ENCODE measurements at regions not wholly inside any gene's neighbourhood (a gene's known extent, or its start where the extent isn't known, plus 50 kb on each side); places are given as distances from the start of the nearest gene placed in this dataset.

DNA sequence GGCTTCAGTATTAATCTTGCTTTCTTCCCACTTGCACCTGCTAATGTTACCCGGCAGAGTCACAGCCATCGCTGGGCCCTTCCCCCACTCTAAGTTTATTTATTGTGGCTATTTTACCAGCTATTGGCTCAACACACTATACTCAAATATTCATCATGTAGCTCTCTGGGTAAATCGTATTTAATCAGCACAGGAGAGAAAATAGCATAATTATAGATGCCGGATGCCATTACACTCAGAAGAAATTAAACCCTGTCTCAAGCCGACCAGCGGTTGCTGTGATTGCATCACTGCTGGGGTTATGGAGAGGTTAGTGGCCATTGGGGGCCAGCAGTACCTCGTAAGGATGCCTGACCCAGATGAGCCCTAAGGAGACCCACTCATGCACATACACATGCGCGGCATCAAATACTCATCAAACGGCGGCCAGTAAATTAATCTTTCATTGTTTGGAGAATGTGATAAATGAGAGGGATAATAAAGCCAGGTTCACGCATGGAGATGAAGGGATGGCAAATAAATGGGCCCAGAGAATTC, 269.5 kb upstream of the ZFHX3 start:
- no peaks in the 10 kb centered on the region for H3K9me3 ChIP-seq
- no peaks in the 10 kb centered on the region for H3K4me1 ChIP-seq
- no peaks in the 10 kb centered on the region for H3K27me3 ChIP-seq
- H3K27ac ChIP-seq: no peak overlapping the region
- TF ChIP-seq, protein P1, sequence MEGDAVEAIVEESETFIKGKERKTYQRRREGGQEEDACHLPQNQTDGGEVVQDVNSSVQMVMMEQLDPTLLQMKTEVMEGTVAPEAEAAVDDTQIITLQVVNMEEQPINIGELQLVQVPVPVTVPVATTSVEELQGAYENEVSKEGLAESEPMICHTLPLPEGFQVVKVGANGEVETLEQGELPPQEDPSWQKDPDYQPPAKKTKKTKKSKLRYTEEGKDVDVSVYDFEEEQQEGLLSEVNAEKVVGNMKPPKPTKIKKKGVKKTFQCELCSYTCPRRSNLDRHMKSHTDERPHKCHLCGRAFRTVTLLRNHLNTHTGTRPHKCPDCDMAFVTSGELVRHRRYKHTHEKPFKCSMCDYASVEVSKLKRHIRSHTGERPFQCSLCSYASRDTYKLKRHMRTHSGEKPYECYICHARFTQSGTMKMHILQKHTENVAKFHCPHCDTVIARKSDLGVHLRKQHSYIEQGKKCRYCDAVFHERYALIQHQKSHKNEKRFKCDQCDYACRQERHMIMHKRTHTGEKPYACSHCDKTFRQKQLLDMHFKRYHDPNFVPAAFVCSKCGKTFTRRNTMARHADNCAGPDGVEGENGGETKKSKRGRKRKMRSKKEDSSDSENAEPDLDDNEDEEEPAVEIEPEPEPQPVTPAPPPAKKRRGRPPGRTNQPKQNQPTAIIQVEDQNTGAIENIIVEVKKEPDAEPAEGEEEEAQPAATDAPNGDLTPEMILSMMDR (IDR thresholded peaks at IDR 0.05): no peak
- no peak for DNase-seq (ENCODE audit: low spot score)
- no peak overlapping the region for H3K4me3 ChIP-seq
- H3K36me3 ChIP-seq: no peaks in the 10 kb centered on the region

DNA sequence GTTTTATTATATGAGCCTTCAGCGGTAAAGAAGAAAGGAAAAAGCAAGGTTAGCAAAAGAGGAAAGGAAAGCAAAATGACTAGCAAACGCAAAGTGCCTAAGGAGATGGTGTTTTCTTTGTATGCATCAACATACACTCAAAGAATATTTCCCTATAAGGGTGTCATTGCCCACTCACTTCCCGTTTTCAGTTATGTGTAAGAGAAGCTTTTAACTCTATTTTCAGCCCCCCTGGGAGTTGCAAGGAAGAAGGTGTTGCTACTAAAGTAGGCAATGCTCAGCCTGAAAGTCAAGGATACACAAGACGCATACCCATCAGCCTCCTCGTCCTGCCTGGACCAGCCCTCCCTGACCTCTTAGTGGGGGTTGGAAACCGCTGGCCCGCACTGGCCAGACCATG, 267.7 kb upstream of the ZFHX3 start:
- Histone ChIP-seq H3K4me3 (no peak overlapping the region), H3K4me1 (no peaks in the 10 kb centered on the region), H3K36me3 (no peaks in the 10 kb centered on the region), H3K27ac (no peak overlapping the region), H3K9me3 (no peaks in the 10 kb centered on the region), H3K27me3 (no peaks in the 10 kb centered on the region)
- TF ChIP-seq, protein P1 (IDR thresholded peaks at IDR 0.05): no peak
- DNase-seq (ENCODE audit: low spot score): no peak

DNA sequence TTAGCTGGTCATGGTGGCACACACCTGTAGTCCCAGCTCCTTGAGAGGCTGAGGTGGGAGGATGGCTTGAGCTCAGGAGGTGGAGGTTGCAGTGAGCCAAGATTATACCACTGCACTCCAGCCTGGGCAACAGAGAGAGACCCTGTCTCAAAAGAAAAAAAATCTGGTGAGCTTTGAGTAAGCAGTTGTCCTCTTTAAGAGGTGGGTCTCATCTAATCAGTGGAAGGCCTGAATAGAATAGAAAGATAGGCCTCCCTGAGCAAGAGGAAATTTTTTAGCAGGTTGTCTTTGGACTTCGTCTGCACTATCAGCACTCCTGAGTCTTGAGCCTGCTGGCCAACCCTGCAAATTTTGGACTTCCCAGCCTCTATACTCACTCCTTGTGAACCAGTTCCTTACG, 266.0 kb upstream of the ZFHX3 start:
- no peaks in the 10 kb centered on the region for H3K4me1 ChIP-seq
- H3K27me3 ChIP-seq: no peaks in the 10 kb centered on the region
- TF ChIP-seq, protein P1 (IDR thresholded peaks at IDR 0.05): no peak
- no peaks in the 10 kb centered on the region for H3K9me3 ChIP-seq
- no peak for DNase-seq (ENCODE audit: low spot score)
- H3K36me3 ChIP-seq: no peaks in the 10 kb centered on the region
- no peak overlapping the region for H3K4me3 ChIP-seq
- H3K27ac ChIP-seq: no peak overlapping the region

DNA sequence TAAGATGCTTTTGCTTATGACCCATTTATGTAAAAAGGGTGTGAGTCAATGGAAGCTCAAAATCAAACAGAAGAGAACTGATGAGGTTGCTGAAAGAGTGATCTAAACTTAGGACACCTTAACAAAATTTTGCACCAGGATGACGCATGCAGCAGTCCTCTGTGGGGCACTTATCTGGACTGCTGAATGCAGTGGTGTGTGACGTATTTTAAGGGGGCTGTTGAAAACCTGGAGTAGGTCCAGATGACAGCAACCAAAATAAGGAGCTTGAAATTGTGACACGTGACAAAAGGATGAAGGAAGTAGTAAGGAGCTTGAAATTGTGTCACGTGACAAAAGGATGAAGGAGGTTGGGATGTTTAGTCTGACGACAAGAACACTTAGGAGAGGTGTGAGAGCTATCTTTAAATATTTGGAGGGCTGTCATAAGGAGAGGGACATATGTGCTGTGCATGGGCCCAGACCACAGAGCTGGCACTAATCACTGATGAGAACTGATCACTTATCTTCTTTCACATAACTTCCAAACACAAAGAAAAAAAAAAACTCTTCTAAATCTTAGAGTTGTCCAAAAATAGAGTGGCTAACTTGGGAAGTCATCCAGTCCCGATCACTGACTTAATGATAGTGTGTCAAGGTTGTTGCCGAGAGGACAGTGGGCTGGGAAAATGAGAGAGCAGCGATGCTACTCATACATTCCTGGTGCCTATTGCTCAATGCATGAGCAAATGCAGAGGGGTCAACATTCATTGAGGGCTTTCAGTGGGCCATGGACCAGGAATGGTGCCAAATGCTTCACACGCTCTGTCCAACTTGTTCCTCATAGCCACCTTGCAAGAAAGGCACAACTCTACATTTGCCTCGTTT, 264.2 kb upstream of the ZFHX3 start:
- TF ChIP-seq, protein P1 (IDR thresholded peaks at IDR 0.05): no peak
- Histone ChIP-seq H3K4me3 (no peak overlapping the region), H3K4me1 (no peaks in the 10 kb centered on the region), H3K27me3 (no peaks in the 10 kb centered on the region), H3K9me3 (no peaks in the 10 kb centered on the region), H3K27ac (no peak overlapping the region), H3K36me3 (no peaks in the 10 kb centered on the region)
- DNase-seq (ENCODE audit: low spot score): no peak

DNA sequence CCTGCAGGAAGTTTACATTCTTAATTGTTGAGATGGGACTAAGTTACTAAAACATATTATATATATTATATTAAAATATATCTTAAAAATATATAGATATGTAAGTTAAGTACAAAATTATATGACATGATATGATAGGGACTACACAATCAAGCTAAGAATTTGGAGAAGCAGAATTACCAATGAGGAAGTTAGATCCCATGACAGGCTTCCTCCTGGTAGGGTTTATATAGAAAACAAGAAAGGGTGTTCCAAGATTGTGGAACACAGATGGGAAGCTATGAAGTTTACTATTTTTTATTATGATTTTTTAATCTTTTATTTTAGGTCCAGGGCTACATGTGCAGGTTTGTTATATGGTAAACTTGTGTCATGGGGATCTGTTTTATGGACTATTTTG, 260.8 kb upstream of the ZFHX3 start:
- Histone ChIP-seq H3K4me1 (no peaks in the 10 kb centered on the region), H3K27ac (no peak overlapping the region), H3K4me3 (no peak overlapping the region), H3K9me3 (no peaks in the 10 kb centered on the region), H3K27me3 (no peaks in the 10 kb centered on the region), H3K36me3 (no peaks in the 10 kb centered on the region)
- no peak for DNase-seq (ENCODE audit: low spot score)
- TF ChIP-seq, protein P1 (IDR thresholded peaks at IDR 0.05): no peak
